Neutrophil (primary cell): ENCODE measurements at regions not wholly inside any gene's neighbourhood (a gene's known extent, or its start where the extent isn't known, plus 50 kb on each side); places are given as distances from the start of the nearest gene placed in this dataset.

Source experiments
- H3K27ac ChIP-seq: fragments of 200-600 bp; sonication (generic); 2 replicates; pipeline ENCODE4 v1.5.1; 2016; ENCODE audit warnings: mild to moderate bottlenecking, moderate library complexity
- H3K27me3 ChIP-seq: fragments of 200-600 bp; sonication (generic); 2 replicates; pipeline ENCODE4 v1.6.0; 2016; ENCODE audit warnings: mild to moderate bottlenecking
- H3K36me3 ChIP-seq: fragments of 200-600 bp; sonication (generic); 2 replicates; pipeline ENCODE4 v1.5.1; 2017
- H3K4me1 ChIP-seq, 2 experiments: fragments of 200-600 bp in 1 of 2; sonication (generic) in 1 of 2; 1 replicate in 1 of 2; 2 replicates in 1 of 2; pipeline versions ENCODE4 v1.5.1 to v1.6.1; 2013 to 2016; ENCODE audit warnings: low read depth in 1 of 2, low read length in 1 of 2, mild to moderate bottlenecking in 1 of 2, moderate library complexity in 1 of 2; ENCODE audit not compliant: control insufficient read depth in 1 of 2, insufficient read depth in 1 of 2
- H3K4me3 ChIP-seq, 2 experiments: fragments of 200-600 bp in 1 of 2; sonication (generic) in 1 of 2; 1 replicate in 1 of 2; 2 replicates in 1 of 2; pipeline ENCODE4 v1.5.1; 2013 to 2016; ENCODE audit warnings: low read depth in 1 of 2, low read length in 1 of 2, mild to moderate bottlenecking in 1 of 2, moderate library complexity in 1 of 2
- H3K9me3 ChIP-seq: fragments of 200-600 bp; sonication (generic); 2 replicates; pipeline ENCODE4 v1.5.1; 2016
- TF ChIP-seq, protein P1 (sequence below): fragments of 200-600 bp; sonication (generic); IDR thresholded peaks from 2 replicates; pipeline ENCODE4 v1.5.1; 2016; ENCODE audit warnings: antibody characterized with exemption

DNA sequence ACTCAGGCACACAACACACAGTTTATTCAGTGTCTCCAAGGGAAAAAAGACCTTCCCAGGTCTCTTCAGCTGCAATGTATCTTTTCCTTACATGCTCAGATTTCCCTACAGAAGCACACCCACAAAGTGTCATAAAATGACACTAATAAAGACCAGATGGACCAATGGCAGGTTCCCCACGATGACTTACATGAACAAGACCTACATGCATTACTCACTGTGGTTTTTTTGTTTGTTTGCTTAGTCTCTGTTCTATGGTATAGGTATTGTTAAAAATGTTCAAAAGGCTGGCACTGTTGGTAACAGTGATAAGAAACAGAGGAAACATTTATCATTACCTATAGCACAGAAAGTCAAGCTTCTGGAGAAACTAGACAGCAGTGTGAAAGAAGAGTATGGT lies 318.2 kb upstream of the TMCO5A start:
- Histone ChIP-seq H3K27ac (no peak overlapping the region), H3K9me3 (no peaks in the 10 kb centered on the region), H3K36me3 (no peaks in the 10 kb centered on the region), H3K27me3 (no peaks in the 10 kb centered on the region), H3K4me3 (no peak overlapping the region), H3K4me1 (no peaks in the 10 kb centered on the region)
- TF ChIP-seq, protein P1, sequence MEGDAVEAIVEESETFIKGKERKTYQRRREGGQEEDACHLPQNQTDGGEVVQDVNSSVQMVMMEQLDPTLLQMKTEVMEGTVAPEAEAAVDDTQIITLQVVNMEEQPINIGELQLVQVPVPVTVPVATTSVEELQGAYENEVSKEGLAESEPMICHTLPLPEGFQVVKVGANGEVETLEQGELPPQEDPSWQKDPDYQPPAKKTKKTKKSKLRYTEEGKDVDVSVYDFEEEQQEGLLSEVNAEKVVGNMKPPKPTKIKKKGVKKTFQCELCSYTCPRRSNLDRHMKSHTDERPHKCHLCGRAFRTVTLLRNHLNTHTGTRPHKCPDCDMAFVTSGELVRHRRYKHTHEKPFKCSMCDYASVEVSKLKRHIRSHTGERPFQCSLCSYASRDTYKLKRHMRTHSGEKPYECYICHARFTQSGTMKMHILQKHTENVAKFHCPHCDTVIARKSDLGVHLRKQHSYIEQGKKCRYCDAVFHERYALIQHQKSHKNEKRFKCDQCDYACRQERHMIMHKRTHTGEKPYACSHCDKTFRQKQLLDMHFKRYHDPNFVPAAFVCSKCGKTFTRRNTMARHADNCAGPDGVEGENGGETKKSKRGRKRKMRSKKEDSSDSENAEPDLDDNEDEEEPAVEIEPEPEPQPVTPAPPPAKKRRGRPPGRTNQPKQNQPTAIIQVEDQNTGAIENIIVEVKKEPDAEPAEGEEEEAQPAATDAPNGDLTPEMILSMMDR: no peak

DNA sequence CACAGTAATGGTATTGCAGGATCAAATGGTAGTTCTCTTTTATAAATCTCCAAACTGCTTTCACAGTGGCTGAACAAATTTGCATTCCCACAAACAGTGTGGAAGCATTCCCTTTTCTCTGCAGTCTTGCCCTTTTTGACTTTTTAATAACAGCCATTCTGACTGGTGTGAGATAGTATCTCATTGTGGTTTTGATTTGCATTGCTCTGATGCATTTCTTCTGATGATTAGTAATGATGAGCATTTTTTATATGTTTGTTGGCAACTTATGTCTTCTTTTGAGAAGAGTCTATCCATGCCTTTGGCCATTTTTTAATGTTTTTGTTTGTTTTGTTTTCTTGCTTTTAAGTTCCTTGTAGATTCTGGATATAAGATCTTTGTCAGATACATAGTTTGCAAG lies 316.1 kb upstream of the TMCO5A start:
- TF ChIP-seq, protein P1: no peak
- no peak overlapping the region for H3K4me3 ChIP-seq

DNA sequence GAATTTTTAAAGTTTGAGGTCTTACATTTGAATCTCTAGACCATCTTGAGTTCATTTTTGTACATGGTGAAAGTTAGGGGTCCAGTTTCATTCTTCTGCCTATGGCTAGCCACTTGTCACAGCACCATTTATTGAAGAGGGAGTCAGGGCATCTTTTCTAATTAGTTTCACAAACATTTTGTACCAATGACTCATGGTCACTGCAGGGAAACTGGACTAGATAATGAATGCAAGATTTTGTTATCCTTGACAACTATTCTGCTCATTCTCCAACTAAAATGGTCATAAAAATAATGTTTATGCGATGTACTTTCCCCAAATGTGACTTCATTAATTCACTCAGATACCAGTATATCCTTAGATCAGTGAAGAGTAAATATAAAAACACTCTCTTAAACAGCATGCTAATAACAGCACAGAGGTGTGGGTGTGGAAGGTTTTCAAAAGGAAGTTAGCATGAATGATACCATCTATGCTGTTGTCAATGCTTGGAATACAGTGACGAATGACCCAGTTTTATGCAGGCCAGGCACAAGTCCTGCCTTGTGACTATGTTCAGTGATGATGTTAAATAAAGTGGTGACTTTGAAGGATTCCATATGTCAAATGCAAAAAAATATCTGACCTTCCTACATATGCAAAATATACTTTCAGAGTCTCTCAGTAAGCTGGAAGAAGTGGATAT lies 314.9 kb upstream of the TMCO5A start:
- Histone ChIP-seq H3K27me3 (no peaks in the 10 kb centered on the region), H3K36me3 (no peaks in the 10 kb centered on the region), H3K9me3 (no peaks in the 10 kb centered on the region), H3K4me3 (no peak overlapping the region), H3K27ac (no peak overlapping the region), H3K4me1 (no peaks in the 10 kb centered on the region)
- TF ChIP-seq, protein P1: no peak

More for the DNA sequence above, 316.1 kb upstream of the TMCO5A start:
- H3K27ac ChIP-seq: no peak overlapping the region
- H3K27me3 ChIP-seq: no peaks in the 10 kb centered on the region
- no peaks in the 10 kb centered on the region for H3K9me3 ChIP-seq
- no peaks in the 10 kb centered on the region for H3K36me3 ChIP-seq
- H3K4me1 ChIP-seq: no peaks in the 10 kb centered on the region

DNA sequence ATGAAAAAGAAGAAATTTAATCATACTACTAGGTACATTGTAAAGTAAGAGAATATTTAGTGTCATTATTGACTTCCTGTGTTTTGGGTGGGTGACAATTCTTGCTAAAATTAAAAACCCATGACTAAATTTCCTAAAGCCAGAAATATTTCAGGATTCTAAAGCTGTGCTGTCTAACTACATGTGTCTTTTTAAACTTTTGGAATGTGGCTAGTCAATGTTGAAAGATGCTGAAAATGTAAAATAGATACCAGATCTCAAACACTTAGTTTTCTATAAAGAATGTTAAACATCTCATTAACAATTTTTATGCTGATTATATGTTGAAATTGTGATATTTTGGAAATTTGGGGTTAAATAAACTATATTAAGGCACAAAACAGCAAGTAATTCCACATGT lies 308.9 kb upstream of the TMCO5A start:
- H3K27me3 ChIP-seq: no peaks in the 10 kb centered on the region
- H3K36me3 ChIP-seq: no peaks in the 10 kb centered on the region
- no peak overlapping the region for H3K27ac ChIP-seq
- no peak overlapping the region for H3K4me3 ChIP-seq
- H3K4me1 ChIP-seq: no peaks in the 10 kb centered on the region
- TF ChIP-seq, protein P1: no peak
- H3K9me3 ChIP-seq: no peaks in the 10 kb centered on the region

DNA sequence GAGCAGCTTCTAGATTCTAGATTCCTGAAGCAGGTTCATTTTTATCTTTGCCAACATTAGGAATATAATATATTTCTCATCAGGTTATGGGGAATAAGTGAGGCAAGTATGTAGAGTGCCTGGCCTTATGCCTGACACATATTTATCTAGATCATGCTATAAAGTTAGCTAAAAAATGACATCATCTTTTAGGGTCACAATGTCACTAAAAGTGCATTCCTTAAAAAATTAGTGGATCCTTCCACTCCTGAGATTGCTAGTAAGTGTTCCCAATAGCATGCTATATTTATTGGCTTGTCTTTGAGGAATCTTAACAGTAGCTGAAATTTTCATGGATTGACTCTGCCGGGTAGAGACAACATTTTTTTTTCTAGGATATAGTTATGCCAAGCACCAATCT lies 305.9 kb upstream of the TMCO5A start:
- no peaks in the 10 kb centered on the region for H3K4me1 ChIP-seq
- TF ChIP-seq, protein P1: no peak
- no peaks in the 10 kb centered on the region for H3K27me3 ChIP-seq
- no peak overlapping the region for H3K4me3 ChIP-seq
- no peaks in the 10 kb centered on the region for H3K9me3 ChIP-seq
- H3K27ac ChIP-seq: no peak overlapping the region
- no peaks in the 10 kb centered on the region for H3K36me3 ChIP-seq

DNA sequence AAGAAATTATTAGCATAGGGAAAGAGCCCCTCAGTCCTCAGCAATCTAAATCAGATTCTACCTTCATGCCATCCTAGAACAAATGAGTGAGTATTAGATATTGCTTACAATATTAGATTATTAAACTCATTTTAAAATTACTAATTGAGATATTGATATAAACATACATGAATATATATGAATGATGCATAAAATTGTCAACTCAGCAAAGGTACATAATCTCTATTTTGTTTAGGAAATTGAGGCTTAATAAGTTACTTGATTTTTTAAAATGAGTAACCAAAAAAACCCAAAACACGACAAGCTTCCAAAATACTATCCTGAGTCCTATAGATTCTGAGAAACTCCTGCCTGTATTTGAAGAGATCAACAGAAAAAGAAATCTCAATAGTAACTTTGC lies 297.7 kb upstream of the TMCO5A start:
- Histone ChIP-seq H3K27me3 (no peaks in the 10 kb centered on the region), H3K9me3 (no peaks in the 10 kb centered on the region), H3K36me3 (no peaks in the 10 kb centered on the region), H3K27ac (no peak overlapping the region), H3K4me1 (no peaks in the 10 kb centered on the region), H3K4me3 (no peak overlapping the region)
- TF ChIP-seq, protein P1: no peak
